ENCODE measurements at regions not wholly inside any gene's neighbourhood (a gene's known extent, or its start where the extent isn't known, plus 50 kb on each side); places are given as distances from the start of the nearest gene placed in this dataset.

- Histone ChIP-seq H3K4me1 (no peaks in the 10 kb centered on the region), H3K9me3 (no peaks in the 10 kb centered on the region), H3K4me3 (no peak overlapping the region), H3K27ac (no peak overlapping the region), H3K36me3 (no peaks in the 10 kb centered on the region), H3K27me3 (no peaks in the 10 kb centered on the region)
- WGBS, 2 donors (ENCODE audit: low coverage in 1 of 2) = 70 to 79% methylated on average over 6 of the region's 6 CpGs
- no peak for ATAC-seq
- TF ChIP-seq POLR2AphosphoS5 (IDR thresholded peaks at IDR 0.05) = no peak
- TF ChIP-seq CTCF (IDR thresholded peaks at IDR 0.05) = no peak
- no peak for TF ChIP-seq EP300 (IDR thresholded peaks at IDR 0.05)
- no peak for TF ChIP-seq POLR2A (IDR thresholded peaks at IDR 0.05)
Observed at GRCh38 chr3:148255981-148256969, 441.4 kb upstream of the AGTR1 start.

GRCh38 chr3:148262980-148263379 is 434.7 kb upstream of the AGTR1 start:
- no peaks in the 10 kb centered on the region for H3K9me3 ChIP-seq
- no peak for ATAC-seq
- no peak overlapping the region for H3K27ac ChIP-seq

GRCh38 chr3:148265841-148266240 is 431.9 kb upstream of the AGTR1 start:
- WGBS, 2 donors (ENCODE audit: low coverage in 1 of 2) = 57 to 59% methylated on average over 3 of the region's 3 CpGs
- Histone ChIP-seq H3K4me3 (no peak overlapping the region), H3K4me1 (no peaks in the 10 kb centered on the region), H3K27me3 (no peaks in the 10 kb centered on the region), H3K27ac (no peak overlapping the region), H3K9me3 (no peaks in the 10 kb centered on the region), H3K36me3 (no peaks in the 10 kb centered on the region)
- no peak for ATAC-seq
- no peak for TF ChIP-seq POLR2AphosphoS5 (IDR thresholded peaks at IDR 0.05)
- TF ChIP-seq POLR2A (IDR thresholded peaks at IDR 0.05) = no peak
- no peak for TF ChIP-seq EP300 (IDR thresholded peaks at IDR 0.05)
- no peak for TF ChIP-seq CTCF (IDR thresholded peaks at IDR 0.05)

More at GRCh38 chr3:148262980-148263379, 434.7 kb upstream of the AGTR1 start:
- H3K27me3 ChIP-seq = no peaks in the 10 kb centered on the region
- no peak for TF ChIP-seq CTCF (IDR thresholded peaks at IDR 0.05)
- no peak for TF ChIP-seq EP300 (IDR thresholded peaks at IDR 0.05)
- TF ChIP-seq POLR2AphosphoS5 (IDR thresholded peaks at IDR 0.05) = no peak
- no peak for TF ChIP-seq POLR2A (IDR thresholded peaks at IDR 0.05)
- H3K4me1 ChIP-seq = no peaks in the 10 kb centered on the region
- H3K4me3 ChIP-seq = no peak overlapping the region
- H3K36me3 ChIP-seq = no peaks in the 10 kb centered on the region

GRCh38 chr3:148266341-148266740 is 431.4 kb upstream of the AGTR1 start:
- Histone ChIP-seq H3K36me3 (no peaks in the 10 kb centered on the region), H3K27ac (no peak overlapping the region), H3K4me3 (no peak overlapping the region), H3K9me3 (no peaks in the 10 kb centered on the region), H3K27me3 (no peaks in the 10 kb centered on the region), H3K4me1 (no peaks in the 10 kb centered on the region)
- ATAC-seq = no peak
- whole genome bisulfite sequencing, 2 donors (ENCODE audit: low coverage in 1 of 2) = 83 to 96% methylated on average over 2 of the region's 2 CpGs
- TF ChIP-seq EP300 (IDR thresholded peaks at IDR 0.05) (no peak), CTCF (IDR thresholded peaks at IDR 0.05) (no peak), POLR2AphosphoS5 (IDR thresholded peaks at IDR 0.05) (no peak), POLR2A (IDR thresholded peaks at IDR 0.05) (no peak)

- H3K9me3 ChIP-seq = no peaks in the 10 kb centered on the region
- no peak for ATAC-seq
- H3K27ac ChIP-seq = no peak overlapping the region
- no peaks in the 10 kb centered on the region for H3K4me1 ChIP-seq
- no peaks in the 10 kb centered on the region for H3K27me3 ChIP-seq
- TF ChIP-seq POLR2A (IDR thresholded peaks at IDR 0.05) (no peak), CTCF (IDR thresholded peaks at IDR 0.05) (no peak), EP300 (IDR thresholded peaks at IDR 0.05) (no peak), POLR2AphosphoS5 (IDR thresholded peaks at IDR 0.05) (no peak)
- H3K36me3 ChIP-seq = no peaks in the 10 kb centered on the region
- H3K4me3 ChIP-seq = no peak overlapping the region
Observed at GRCh38 chr3:148269816-148270215, 427.9 kb upstream of the AGTR1 start.

Data from gastroesophageal sphincter (tissue), 4 donors.